Glomerular endothelial cell (primary cell): ENCODE measurements at regions not wholly inside any gene's neighbourhood (a gene's known extent, or its start where the extent isn't known, plus 50 kb on each side); places are given as distances from the start of the nearest gene placed in this dataset.

Source experiments
- DNase-seq: peaks from one replicate; pipeline ENCODE4 v3.0.0-alpha.2; 2011; ENCODE audit warnings: low read depth, low spot score; ENCODE audit errors: extremely low read depth

- no peak for DNase-seq
These were observed 191.2 kb upstream of the SHH start for GRCh38 chr7:156003220-156004162.

GRCh38 chr7:156002362-156003066 lies 190.3 kb upstream of the SHH start:
- DNase-seq = no peak

- DNase-seq = no peak
These were observed 189.4 kb upstream of the SHH start for GRCh38 chr7:156001496-156002260.

- DNase-seq = no peak
These were observed 188.5 kb upstream of the SHH start for GRCh38 chr7:156000601-156001396.

GRCh38 chr7:155999631-156000489 lies 187.6 kb upstream of the SHH start:
- DNase-seq = no peak

DNA sequence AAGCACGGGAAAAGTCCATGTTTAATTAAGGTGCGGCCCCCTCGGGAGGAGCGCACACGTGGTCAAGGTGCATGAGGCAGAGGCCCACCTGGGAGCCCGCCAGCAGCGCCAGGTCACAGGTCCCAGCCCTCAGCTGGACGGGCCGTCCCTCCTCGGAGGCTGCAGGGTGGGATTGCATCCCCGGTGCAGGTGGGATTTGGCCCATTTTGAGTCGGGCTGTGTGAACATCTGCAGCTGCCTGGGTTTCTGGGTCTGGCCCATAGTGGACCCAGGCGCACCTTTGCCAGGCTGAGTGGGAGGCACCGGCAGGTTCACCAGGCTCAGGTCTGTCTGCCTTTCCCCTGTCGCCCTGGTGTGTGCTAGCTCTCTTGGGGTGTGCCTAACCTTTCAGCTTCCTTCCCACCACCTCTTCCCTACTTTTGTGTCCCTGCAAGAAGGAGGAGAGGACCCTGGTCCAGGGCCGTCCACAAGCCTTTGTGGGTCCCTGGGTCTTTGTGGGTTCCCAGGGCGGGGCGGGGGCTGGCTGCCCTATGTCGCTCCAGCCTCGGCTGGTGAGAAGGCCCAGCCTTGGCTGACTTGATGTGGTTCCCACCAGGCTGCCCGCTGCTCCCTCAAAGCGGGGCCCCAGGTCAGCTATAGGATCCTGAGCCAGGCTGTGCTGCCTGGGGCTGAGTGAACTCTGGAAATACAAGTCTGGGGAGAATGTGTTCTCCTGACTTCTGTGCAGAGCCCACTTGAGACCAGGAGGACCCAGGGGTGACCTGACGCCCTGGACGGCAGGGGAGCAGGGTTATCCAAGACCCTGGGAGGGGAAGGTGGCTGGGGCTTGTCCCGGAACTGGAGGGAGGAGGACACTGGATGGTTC lies 186.7 kb upstream of the SHH start:
- no peak for DNase-seq

GRCh38 chr7:155998328-155998691 lies 186.0 kb upstream of the SHH start:
- no peak for DNase-seq

GRCh38 chr7:155997431-155998327 lies 185.4 kb upstream of the SHH start:
- no peak for DNase-seq

DNA sequence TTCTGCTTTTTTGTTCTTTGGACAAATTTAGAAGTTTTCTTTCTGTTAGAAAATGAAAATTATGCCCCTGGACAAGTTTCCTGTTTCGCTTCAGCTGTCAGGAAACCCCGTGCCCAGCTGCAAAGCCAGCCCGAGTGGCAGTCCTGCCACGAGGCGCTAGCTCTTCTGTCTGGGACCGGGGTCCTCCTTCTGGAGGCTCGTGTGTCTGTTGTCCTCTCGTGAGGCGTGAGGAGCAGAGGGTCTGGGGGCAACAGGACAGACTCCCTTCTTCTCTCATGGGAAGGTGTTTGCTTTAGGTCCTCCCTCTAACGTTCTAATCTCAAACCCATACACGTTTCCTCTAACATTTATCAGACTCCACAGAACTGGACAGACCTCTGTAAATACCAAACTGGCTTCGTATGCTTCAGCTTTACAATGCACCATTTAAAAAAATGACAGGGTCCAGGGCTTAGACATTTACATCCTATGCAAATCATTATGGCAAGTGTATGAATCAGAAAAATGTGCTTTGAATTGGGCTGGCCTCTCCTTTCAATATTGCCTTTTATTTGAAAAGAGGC lies 184.5 kb upstream of the SHH start:
- no peak for DNase-seq

DNA sequence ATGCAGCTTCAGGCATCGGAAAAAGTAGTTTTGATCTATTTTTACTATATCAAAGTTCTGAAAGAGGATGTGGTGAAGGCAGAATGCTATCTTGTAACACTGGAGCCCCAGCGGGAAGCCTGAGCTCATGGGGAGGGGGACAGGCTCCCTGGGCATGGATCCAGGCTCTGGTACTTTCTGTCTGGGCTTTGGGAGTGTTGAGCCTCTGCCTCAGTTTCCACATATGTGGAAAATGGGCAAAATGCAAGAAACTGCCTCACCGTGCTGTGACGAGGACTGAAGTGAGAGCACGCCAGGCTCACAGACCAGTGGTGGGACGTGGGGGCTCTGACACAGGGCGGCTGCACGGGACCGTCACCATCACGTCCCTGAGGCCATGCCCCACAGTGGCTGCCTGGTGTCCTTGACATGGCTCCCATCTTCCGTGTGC lies 182.9 kb upstream of the SHH start:
- no peak for DNase-seq

DNA sequence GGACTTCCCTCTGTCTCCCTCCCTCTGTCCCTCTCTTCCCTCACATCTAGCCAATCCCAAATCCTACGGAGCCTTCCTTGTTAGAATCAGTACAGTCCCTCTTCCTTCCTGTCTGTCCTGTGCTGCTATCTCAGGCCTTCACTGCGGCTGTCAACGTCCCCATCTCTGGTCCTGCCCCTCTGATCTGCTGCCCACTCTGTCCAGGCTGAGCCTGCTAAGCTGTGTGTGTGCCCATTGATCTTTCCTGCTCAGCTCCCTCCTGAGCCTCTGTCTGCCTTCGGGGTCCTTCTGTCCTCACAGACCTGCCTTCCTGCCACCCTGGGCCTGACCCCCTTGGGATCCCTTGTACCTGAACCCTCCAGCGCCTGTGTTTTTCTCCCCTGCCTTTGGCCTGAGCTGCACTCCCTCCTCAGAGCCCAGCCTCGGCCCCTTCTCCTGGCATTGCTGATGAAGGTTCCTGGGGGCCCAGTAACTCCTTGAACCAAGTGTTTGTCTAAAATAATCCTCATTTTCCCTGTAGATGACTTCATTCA lies 182.1 kb upstream of the SHH start:
- DNase-seq = no peak

GRCh38 chr7:155993420-155994278 lies 181.4 kb upstream of the SHH start:
- no peak for DNase-seq

GRCh38 chr7:155992974-155993373 lies 180.7 kb upstream of the SHH start:
- no peak for DNase-seq

- no peak for DNase-seq
These were observed 180.3 kb upstream of the SHH start for GRCh38 chr7:155992538-155992937.

- no peak for DNase-seq
These were observed 179.8 kb upstream of the SHH start for GRCh38 chr7:155992107-155992506.

DNA sequence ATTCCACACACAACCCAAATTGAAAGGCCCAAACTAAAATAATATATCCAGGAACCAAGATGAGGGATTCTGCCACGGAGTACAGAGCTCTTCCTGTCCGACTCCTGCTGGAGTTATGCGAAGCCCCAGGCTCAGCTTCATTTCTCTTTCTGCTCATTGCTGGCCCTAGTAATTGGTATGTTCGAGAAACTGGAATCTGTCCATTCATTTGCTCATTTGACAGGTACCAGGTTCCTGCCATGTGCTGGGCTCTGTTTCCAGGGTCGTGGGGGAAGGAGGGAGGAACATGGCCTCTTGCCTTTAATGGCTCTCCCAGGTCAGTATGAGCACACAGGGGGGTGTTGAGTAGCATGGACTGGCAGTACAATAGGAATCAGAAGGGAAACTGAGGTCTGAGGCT lies 179.2 kb upstream of the SHH start:
- no peak for DNase-seq
